NT2/D1 (cell line): ENCODE measurements at regions not wholly inside any gene's neighbourhood (a gene's known extent, or its start where the extent isn't known, plus 50 kb on each side); places are given as distances from the start of the nearest gene placed in this dataset.

ENCODE experiments used
- YY1 ChIP-seq: IDR thresholded peaks from 2 replicates; pipeline ENCODE4 v1.6.1; 2011; ENCODE audit not compliant: insufficient read length, insufficient read depth
- ZNF274 ChIP-seq: IDR thresholded peaks from 2 replicates; pipeline ENCODE4 v1.6.1; 2011; ENCODE audit warnings: mild to moderate bottlenecking, low read depth, low read length

GRCh38 chr22:27111796-27112672, 454.6 kb downstream of the MIAT start:
- no peak for TF ChIP-seq YY1
- TF ChIP-seq ZNF274, result no peak
